Endothelial cell (in vitro differentiated cells): ENCODE measurements at regions not wholly inside any gene's neighbourhood (a gene's known extent, or its start where the extent isn't known, plus 50 kb on each side); places are given as distances from the start of the nearest gene placed in this dataset.

Experiments
- DNase-seq: peaks from one replicate; pipeline ENCODE4 v3.0.0; 2021; ENCODE audit warnings: low spot score
- H3K27ac Mint-ChIP-seq: one replicate; pipeline ENCODE4 v1.8.0; 2021; ENCODE audit warnings: mixed read lengths, inconsistent platforms; ENCODE audit not compliant: unreplicated experiment
- H3K27me3 Mint-ChIP-seq: one replicate; pipeline ENCODE4 v1.8.0; 2021; ENCODE audit warnings: mild to moderate bottlenecking, moderate library complexity, mixed read lengths, inconsistent platforms; ENCODE audit not compliant: unreplicated experiment
- H3K36me3 Mint-ChIP-seq: one replicate; pipeline ENCODE4 v1.8.0; 2021; ENCODE audit warnings: mild to moderate bottlenecking, low read depth, mixed read lengths, inconsistent platforms; ENCODE audit not compliant: unreplicated experiment
- H3K4me1 Mint-ChIP-seq: one replicate; pipeline ENCODE4 v1.8.0; 2021; ENCODE audit warnings: mild to moderate bottlenecking, mixed read lengths, inconsistent platforms; ENCODE audit not compliant: unreplicated experiment
- H3K4me3 Mint-ChIP-seq: one replicate; pipeline ENCODE4 v1.8.0; 2021; ENCODE audit warnings: mild to moderate bottlenecking, mixed read lengths, inconsistent platforms; ENCODE audit not compliant: unreplicated experiment
- H3K9me3 Mint-ChIP-seq: one replicate; pipeline ENCODE4 v1.8.0; 2021; ENCODE audit warnings: mixed read lengths, inconsistent platforms; ENCODE audit not compliant: unreplicated experiment
- CTCF ChIP-seq: fragments of 200-600 bp; sonication (generic); IDR thresholded peaks from one replicate; pipeline ENCODE4 v1.5.0; 2021; ENCODE audit warnings: antibody characterized with exemption; ENCODE audit not compliant: unreplicated experiment

- H3K36me3 Mint-ChIP-seq = no peaks in the 10 kb centered on the region
- DNase-seq = no peak
- no peak overlapping the region for H3K4me3 Mint-ChIP-seq
- no peaks in the 10 kb centered on the region for H3K27me3 Mint-ChIP-seq
- H3K9me3 Mint-ChIP-seq = no peaks in the 10 kb centered on the region
- no peak for TF ChIP-seq CTCF
- no peak overlapping the region for H3K27ac Mint-ChIP-seq
- H3K4me1 Mint-ChIP-seq = no peaks in the 10 kb centered on the region
Measured at GRCh38 chr4:152168987-152169616, 366.8 kb downstream of the FBXW7 start.

- H3K27me3 Mint-ChIP-seq = no peaks in the 10 kb centered on the region
- no peaks in the 10 kb centered on the region for H3K4me1 Mint-ChIP-seq
- no peak for TF ChIP-seq CTCF
- no peaks in the 10 kb centered on the region for H3K36me3 Mint-ChIP-seq
- H3K9me3 Mint-ChIP-seq = no peaks in the 10 kb centered on the region
- H3K27ac Mint-ChIP-seq = no peak overlapping the region
- DNase-seq = peak; percentile 47
- H3K4me3 Mint-ChIP-seq = no peak overlapping the region
Measured at GRCh38 chr4:152166567-152166966, 369.3 kb downstream of the FBXW7 start.

GRCh38 chr4:152165846-152166245, 370.0 kb downstream of the FBXW7 start:
- no peak for DNase-seq
- no peaks in the 10 kb centered on the region for H3K9me3 Mint-ChIP-seq
- H3K27ac Mint-ChIP-seq = peak overlapping the region; percentile 32
- peaks cover 2% of the 10 kb centered on the region for H3K27me3 Mint-ChIP-seq
- H3K4me3 Mint-ChIP-seq = no peak overlapping the region
- H3K4me1 Mint-ChIP-seq = no peaks in the 10 kb centered on the region
- no peaks in the 10 kb centered on the region for H3K36me3 Mint-ChIP-seq
- TF ChIP-seq CTCF = no peak

- H3K4me1 Mint-ChIP-seq = no peaks in the 10 kb centered on the region
- DNase-seq = peak; percentile 6
- peaks cover 2% of the 10 kb centered on the region for H3K27me3 Mint-ChIP-seq
- H3K36me3 Mint-ChIP-seq = no peaks in the 10 kb centered on the region
- no peaks in the 10 kb centered on the region for H3K9me3 Mint-ChIP-seq
- no peak for TF ChIP-seq CTCF
- no peak overlapping the region for H3K4me3 Mint-ChIP-seq
- peak overlapping the region; percentile 45 for H3K27ac Mint-ChIP-seq
Measured at GRCh38 chr4:152165146-152165545, 370.7 kb downstream of the FBXW7 start.

- Mint-ChIP-seq H3K36me3 (no peaks in the 10 kb centered on the region), H3K27me3 (peaks cover 2% of the 10 kb centered on the region), H3K9me3 (no peaks in the 10 kb centered on the region), H3K27ac (no peak overlapping the region), H3K4me3 (no peak overlapping the region), H3K4me1 (no peaks in the 10 kb centered on the region)
- TF ChIP-seq CTCF = no peak
- no peak for DNase-seq
Measured at GRCh38 chr4:152164561-152164960, 371.3 kb downstream of the FBXW7 start.
